KOPT-K1 (cell line): ENCODE measurements at regions not wholly inside any gene's neighbourhood (a gene's known extent, or its start where the extent isn't known, plus 50 kb on each side); places are given as distances from the start of the nearest gene placed in this dataset.

Experiments
- H3K27ac ChIP-seq: fragments of 200-600 bp; sonication (generic); 2 replicates; pipeline ENCODE4 v1.5.1; 2016; ENCODE audit warnings: antibody characterized with exemption, mild to moderate bottlenecking, low read depth, low read length; ENCODE audit not compliant: poor library complexity, severe bottlenecking
- H3K36me3 ChIP-seq: fragments of 200-600 bp; sonication (generic); 2 replicates; pipeline ENCODE4 v1.5.1; 2017; ENCODE audit warnings: antibody characterized with exemption, mild to moderate bottlenecking, low read length, moderate library complexity; ENCODE audit not compliant: insufficient read depth
- H3K9me3 ChIP-seq: fragments of 200-600 bp; sonication (generic); 2 replicates; pipeline ENCODE4 v1.5.1; 2017; ENCODE audit warnings: antibody characterized with exemption, low read length, mild to moderate bottlenecking; ENCODE audit not compliant: insufficient read depth, poor library complexity, severe bottlenecking

DNA sequence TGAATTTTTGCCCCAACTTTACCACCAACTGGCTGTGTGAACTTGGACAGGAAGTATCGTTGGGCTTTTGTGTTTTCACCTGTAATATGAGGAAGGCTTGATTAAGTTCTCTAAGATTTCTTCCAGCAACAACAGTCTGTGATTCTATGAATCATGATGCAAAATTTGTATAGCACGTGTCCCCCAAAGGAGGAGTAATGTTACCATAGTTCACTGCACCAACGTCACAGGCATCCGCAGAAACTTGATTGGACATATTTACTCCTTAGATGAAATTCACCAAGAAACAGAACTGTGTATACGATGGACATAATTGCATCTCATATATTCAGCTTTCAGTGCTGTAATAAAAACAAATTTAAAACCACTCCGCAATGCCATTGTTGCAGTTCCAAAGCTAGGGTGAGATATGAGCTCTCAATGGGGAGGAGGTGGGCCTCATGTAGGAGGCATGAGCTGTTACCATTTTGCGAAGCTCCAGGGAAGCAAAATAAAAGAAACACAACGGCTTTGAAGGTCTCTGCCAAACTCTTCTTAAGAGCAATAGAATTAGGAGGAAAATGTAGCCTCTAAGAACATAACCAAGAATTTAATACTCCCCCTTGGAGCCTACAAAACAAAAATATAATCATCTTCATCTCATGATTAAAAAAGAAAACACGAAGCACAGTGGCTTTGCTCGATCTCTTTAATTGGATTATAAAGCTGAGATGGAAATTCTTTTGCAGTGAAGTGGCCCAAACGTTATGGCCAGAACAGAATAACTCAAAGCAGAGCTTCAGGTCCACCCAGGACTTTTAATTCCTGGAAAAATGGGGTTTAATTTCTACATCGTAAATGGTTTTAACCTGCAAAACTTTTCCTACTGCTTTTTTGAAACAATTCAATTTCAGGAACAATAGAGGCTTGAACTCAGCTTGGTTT is 80.7 kb downstream of the CHST2 start:
- no peaks in the 10 kb centered on the region for H3K36me3 ChIP-seq
- H3K9me3 ChIP-seq, result peaks cover 20% of the 10 kb centered on the region
- no peak overlapping the region for H3K27ac ChIP-seq

DNA sequence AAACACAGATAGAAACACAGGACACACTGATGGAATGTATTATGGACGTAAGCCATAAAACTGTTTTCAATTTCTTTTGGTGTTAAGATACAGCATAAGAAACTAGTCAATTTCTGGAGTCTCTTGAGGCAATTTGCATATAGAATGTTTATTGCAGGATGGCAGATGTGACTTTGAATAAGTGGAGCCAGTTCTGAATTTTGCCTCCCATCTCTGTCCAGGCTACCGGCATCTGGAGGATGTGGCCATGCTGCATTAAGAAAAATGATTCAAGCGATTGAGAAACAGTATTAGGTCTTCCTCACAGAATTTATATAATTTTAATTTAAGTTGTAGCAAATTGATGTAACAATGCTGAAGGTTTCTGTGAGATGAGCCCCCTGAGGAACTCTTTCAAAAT is 81.5 kb downstream of the CHST2 start:
- peaks cover 24% of the 10 kb centered on the region for H3K9me3 ChIP-seq
- H3K36me3 ChIP-seq, result no peaks in the 10 kb centered on the region
- H3K27ac ChIP-seq, result no peak overlapping the region

DNA sequence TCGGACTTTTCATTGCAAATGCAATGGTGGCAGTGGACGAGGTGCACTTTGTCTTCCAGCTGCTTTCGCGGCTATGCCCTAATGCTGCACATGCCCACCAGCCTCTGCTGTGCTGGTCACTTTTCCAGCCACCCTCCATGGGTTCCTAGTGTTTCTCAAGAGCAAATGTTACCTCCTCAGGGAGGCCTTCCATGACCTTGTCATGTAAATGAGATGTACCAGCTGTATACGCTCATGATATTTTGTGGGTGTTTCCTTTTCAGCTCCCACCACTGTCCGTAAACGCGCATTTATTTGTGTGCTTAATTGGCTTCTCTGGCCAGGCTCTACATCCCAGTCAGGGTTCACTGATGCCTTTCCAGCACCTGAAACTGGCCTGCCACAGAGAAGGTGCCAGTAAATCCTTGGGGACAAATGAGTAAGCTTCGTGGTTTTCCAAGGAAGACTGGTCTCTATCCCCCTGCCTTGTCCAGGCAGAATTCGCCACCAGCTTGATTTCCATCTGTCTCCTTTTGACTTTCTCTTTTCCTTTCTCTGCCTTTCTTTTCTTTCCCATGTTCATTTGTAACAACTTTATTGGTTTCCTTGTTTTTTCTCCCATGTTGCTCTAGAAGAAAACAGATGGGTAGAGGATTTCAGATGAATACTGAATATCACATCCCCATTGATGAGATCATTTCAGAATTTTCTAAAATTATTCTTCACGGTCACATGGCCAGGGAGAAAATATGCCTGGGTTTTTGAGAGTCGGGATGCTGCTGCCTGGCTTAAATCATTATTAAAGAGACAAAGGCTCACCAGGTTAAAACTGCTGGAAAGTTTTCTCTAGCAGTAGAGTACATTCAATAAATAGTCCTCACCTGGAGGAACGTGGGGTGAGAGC is 82.5 kb downstream of the CHST2 start:
- H3K9me3 ChIP-seq, result peaks cover 18% of the 10 kb centered on the region
- no peaks in the 10 kb centered on the region for H3K36me3 ChIP-seq
- no peak overlapping the region for H3K27ac ChIP-seq

DNA sequence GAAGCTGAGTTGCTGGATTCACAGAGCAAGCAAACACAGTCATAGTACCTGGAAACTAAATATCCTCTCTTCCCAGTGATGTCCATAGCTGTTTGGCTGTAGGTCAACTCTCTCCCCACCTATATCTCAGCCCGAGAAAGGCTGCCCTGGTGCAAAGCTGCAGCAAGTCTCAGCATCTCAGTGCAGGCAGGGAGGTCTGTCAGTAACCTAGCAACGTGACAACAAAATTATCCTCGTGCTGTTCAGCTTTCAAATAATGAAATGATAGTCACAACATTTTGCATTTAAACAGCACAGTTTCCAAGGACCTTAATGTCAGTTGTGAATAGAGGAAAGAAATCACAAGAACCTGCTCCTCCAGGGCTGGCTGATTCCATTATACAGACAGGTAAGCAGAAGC is 83.6 kb downstream of the CHST2 start:
- Histone ChIP-seq H3K9me3 (peaks cover 18% of the 10 kb centered on the region), H3K36me3 (no peaks in the 10 kb centered on the region), H3K27ac (no peak overlapping the region)

DNA sequence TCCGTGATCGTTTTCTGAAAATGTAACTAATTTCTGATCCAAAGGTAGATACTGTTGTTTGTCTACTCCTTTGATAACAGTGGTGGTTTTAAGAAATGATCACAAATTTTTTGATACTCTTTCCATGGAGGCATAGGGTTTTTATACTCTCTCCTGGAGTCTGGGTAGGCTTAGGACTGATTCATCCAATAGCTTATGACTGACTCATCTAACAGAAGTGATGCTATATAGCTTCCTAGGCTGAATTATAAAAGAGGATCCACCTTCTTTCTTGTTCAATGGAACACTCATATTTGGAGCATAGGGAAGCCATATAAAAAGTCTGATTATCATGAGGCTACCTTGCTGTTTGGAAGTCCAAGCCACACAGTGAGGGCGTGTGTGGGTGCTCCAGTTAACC is 84.3 kb downstream of the CHST2 start:
- H3K9me3 ChIP-seq, result peaks cover 18% of the 10 kb centered on the region
- H3K27ac ChIP-seq, result no peak overlapping the region
- H3K36me3 ChIP-seq, result no peaks in the 10 kb centered on the region

DNA sequence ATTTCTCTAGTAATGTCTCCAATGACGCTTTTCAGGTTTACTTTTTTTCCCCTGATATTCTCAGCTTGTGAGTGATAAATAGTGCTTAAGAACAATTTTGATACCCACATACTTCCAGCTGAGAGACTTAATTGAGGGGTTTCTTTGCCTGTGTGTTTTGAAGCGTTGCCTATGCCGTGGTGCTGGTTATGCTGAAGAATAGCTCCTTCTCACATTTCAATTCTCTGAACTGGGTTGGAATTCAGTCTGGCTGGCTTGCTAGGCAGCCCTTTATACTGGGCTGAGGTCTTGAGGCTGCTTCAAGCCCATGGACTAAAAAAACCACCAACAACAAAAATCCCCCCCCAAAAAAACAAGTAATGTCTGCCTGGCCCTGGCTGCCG is 87.4 kb downstream of the CHST2 start:
- Histone ChIP-seq H3K36me3 (no peaks in the 10 kb centered on the region), H3K9me3 (peaks cover 18% of the 10 kb centered on the region), H3K27ac (peak overlapping the region; percentile 94)

DNA sequence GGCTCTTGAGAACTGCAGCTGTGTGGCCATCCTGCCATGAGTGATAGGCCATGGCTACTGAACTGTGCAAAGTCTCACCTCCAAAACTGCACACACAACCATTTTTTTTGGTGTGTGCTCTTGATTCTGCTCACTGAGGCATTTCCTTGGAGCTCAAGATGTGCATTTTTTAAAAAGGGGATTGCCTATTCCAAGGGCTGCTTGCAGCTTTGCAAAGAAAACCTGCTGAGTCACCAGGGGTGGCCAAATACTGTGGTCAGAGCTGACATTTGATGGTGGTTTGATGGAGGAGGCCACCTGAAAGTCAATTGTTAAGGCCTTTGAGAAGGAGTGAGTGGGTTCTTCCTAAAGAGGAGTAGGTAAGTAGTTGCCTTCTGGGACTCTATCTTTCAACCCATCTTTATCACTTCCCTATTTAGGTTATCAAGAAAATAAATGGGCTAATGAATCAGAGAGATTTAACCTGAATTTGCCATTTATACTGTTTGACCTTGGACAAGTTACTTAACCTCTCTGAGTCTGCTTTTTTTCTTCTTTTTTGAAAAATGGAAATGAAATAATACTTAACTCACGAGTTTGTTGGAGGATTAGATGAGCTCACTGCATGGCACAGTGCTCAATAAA is 87.9 kb downstream of the CHST2 start:
- Histone ChIP-seq H3K9me3 (peaks cover 18% of the 10 kb centered on the region), H3K27ac (peak overlapping the region; percentile 94), H3K36me3 (no peaks in the 10 kb centered on the region)

DNA sequence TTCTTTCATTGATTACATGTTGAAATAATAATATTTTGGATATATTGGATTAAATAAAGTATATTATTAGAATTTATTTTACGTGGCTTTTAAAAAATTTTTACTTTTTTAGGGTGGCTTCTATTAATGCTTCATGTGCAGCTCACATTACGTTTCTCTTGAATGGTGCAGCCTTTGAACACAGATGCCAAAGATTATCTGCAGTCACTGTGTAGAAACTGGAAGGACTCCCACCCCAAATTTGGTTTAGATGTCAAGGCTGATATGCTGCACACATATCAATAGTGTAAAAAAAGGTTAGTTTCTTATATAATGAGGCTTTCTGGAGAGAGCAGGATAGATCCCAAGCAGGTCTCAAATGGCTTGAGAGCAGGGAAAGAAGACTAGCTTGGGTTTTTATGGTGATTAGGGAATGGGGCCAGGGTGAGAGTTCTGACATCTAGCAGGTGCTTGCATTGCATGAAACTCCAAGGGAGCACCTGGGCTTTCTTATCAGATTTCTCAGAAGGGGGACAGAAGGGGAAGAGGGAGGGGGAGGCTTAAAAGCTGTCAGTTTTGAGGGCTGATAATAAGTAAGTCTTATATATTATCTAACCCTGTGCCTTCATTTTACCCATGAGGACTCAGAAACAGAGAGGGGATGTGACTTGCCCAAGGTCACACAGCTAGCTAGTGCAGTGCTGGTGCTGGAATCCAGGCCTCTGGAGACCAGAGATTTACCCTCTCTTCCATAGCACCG is 89.6 kb downstream of the CHST2 start:
- Histone ChIP-seq H3K36me3 (no peaks in the 10 kb centered on the region), H3K27ac (peak overlapping the region; percentile 94), H3K9me3 (peaks cover 18% of the 10 kb centered on the region)

DNA sequence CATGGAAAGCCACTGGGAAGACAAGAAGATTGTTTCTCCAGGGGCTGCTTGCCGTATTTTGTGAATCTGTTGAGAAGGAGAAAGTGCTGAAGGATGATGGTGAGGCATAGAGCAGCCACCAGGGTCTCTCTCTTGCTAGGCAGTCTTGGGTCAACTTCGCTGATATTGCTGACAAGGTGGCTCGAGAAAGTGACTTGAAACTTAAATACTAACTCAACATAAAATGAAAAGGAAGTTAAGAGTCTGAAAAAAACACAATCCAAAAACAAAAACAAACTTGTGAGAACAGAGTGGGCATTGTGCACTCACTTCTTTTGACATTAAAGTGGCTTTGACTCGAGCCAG is 90.1 kb downstream of the CHST2 start:
- Histone ChIP-seq H3K36me3 (no peaks in the 10 kb centered on the region), H3K27ac (peak overlapping the region; percentile 94), H3K9me3 (peaks cover 13% of the 10 kb centered on the region)

DNA sequence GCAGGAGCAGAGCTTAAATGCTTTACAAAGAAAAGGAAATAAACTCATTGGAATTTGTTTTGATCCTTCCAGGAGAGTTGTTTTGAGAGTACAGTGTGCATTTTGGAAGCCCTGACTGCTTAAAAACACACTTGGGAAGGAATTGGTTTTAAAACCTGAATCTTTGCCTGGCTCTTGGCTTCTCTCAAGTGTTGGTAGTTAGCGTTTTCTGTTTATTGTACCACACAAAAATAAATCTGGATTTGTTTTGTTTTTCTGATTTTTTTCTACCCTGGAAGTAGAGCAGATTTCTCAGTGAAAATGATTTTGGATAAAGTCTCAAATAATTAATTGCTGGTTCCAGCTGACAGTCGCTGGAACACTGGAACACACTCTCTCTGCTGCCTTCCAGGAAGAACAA is 90.6 kb downstream of the CHST2 start:
- H3K9me3 ChIP-seq, result peaks cover 11% of the 10 kb centered on the region
- peak overlapping the region; percentile 94 for H3K27ac ChIP-seq
- no peaks in the 10 kb centered on the region for H3K36me3 ChIP-seq

DNA sequence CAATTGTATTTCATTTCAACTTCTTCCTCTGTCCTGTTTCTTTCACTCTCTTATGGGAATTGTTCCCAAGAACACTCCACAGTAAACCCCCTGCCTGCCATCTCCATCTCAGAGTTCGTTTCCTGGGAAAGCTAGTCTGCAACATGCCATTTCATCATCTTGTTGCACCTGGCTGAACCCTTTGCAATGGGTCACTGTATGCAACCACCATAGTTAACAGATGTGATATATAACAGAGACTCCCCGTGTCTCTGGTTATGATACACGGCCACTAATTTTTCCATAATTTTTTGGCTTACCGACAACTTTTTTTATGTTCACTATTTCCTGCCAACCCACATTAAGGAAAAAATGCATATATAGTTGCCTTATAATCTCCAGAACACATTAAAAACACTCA is 95.5 kb downstream of the CHST2 start:
- H3K36me3 ChIP-seq, result no peaks in the 10 kb centered on the region
- no peak overlapping the region for H3K27ac ChIP-seq
- no peaks in the 10 kb centered on the region for H3K9me3 ChIP-seq
